Subcutaneous abdominal adipose tissue (tissue), 5 donors: ENCODE measurements at regions not wholly inside any gene's neighbourhood (a gene's known extent, or its start where the extent isn't known, plus 50 kb on each side); places are given as distances from the start of the nearest gene placed in this dataset.
A peak's percentile ranks its signal among the peaks of the same experiment; 100 is the strongest.

Experiments used
- H3K27ac ChIP-seq: one replicate; pipeline ENCODE4 v1.7.0; 2013; ENCODE audit warnings: low read depth, mild to moderate bottlenecking, inconsistent platforms, low read length, moderate library complexity
- H3K27me3 ChIP-seq, 5 donors: one replicate each; pipeline ENCODE4 v1.7.0; 2013; ENCODE audit warnings: low read length in 5 of 5, inconsistent platforms in 1 of 5; ENCODE audit not compliant: control insufficient read depth in 5 of 5, insufficient read depth in 4 of 5
- H3K36me3 ChIP-seq, 5 donors: one replicate each; pipeline ENCODE4 v1.7.0; 2013; ENCODE audit warnings: low read length in 5 of 5; ENCODE audit not compliant: control insufficient read depth in 5 of 5, insufficient read depth in 5 of 5
- H3K4me1 ChIP-seq, 5 donors: one replicate each; pipeline ENCODE4 v1.7.0; 2013; ENCODE audit warnings: low read length in 5 of 5, mild to moderate bottlenecking in 3 of 5, moderate library complexity in 1 of 5; ENCODE audit not compliant: control insufficient read depth in 5 of 5, insufficient read depth in 5 of 5
- H3K4me3 ChIP-seq, 5 donors: one replicate each; pipeline ENCODE4 v1.7.0; 2013; ENCODE audit warnings: low read length in 5 of 5, low read depth in 1 of 5
- H3K9ac ChIP-seq, 5 donors: one replicate each; pipeline ENCODE4 v1.7.0; 2013; ENCODE audit warnings: low read length in 5 of 5, mild to moderate bottlenecking in 4 of 5, moderate library complexity in 3 of 5
- H3K9me3 ChIP-seq, 5 donors: one replicate each; pipeline ENCODE4 v1.7.0; 2013; ENCODE audit warnings: low read length in 5 of 5; ENCODE audit not compliant: control insufficient read depth in 5 of 5
- donor health status: healthy.
- donor health status: healthy.
- donor health status: healthy.
- donor health status: healthy.
- donor health status: healthy.

GRCh38 chr12:92349635-92350034 lies 204.0 kb upstream of the BTG1 start:
- no peak overlapping the region for H3K4me3 ChIP-seq
- no peak overlapping the region for H3K27ac ChIP-seq
- H3K9ac ChIP-seq, result no peak overlapping the region
- H3K9me3 ChIP-seq, result no peaks in the 10 kb centered on the region
- H3K36me3 ChIP-seq, result no peaks in the 10 kb centered on the region
- no peaks in the 10 kb centered on the region for H3K27me3 ChIP-seq
- H3K4me1 ChIP-seq, result peaks cover 0 to 11% (median 9%) of the 10 kb centered on the region in 5 donors

- Histone ChIP-seq H3K4me3 (no peak overlapping the region), H3K9me3 (no peaks in the 10 kb centered on the region), H3K36me3 (no peaks in the 10 kb centered on the region), H3K4me1 (peaks cover 0 to 14% (median 11%) of the 10 kb centered on the region in 5 donors), H3K27me3 (no peaks in the 10 kb centered on the region), H3K27ac (no peak overlapping the region), H3K9ac (no peak overlapping the region)
Measured at GRCh38 chr12:92342574-92342973, 196.9 kb upstream of the BTG1 start.

GRCh38 chr12:92341065-92341668 lies 195.5 kb upstream of the BTG1 start:
- H3K9ac ChIP-seq, result no peak overlapping the region
- H3K4me1 ChIP-seq, result peaks cover 0 to 27% (median 24%) of the 10 kb centered on the region in 5 donors
- H3K27ac ChIP-seq, result no peak overlapping the region
- H3K4me3 ChIP-seq, result peak overlapping the region in 2 of 5 donors; percentile 2 to 21
- no peaks in the 10 kb centered on the region for H3K36me3 ChIP-seq
- no peaks in the 10 kb centered on the region for H3K27me3 ChIP-seq
- H3K9me3 ChIP-seq, result no peaks in the 10 kb centered on the region

- Histone ChIP-seq H3K9me3 (no peaks in the 10 kb centered on the region), H3K9ac (no peak overlapping the region), H3K36me3 (no peaks in the 10 kb centered on the region), H3K4me1 (peaks cover 0 to 33% (median 26%) of the 10 kb centered on the region in 5 donors), H3K27ac (no peak overlapping the region), H3K4me3 (no peak overlapping the region), H3K27me3 (no peaks in the 10 kb centered on the region)
Measured at GRCh38 chr12:92340441-92341064, 194.9 kb upstream of the BTG1 start.

- no peaks in the 10 kb centered on the region for H3K9me3 ChIP-seq
- H3K9ac ChIP-seq, result no peak overlapping the region
- peaks cover 0 to 34% (median 26%) of the 10 kb centered on the region in 5 donors for H3K4me1 ChIP-seq
- H3K27me3 ChIP-seq, result no peaks in the 10 kb centered on the region
- no peak overlapping the region for H3K27ac ChIP-seq
- no peak overlapping the region for H3K4me3 ChIP-seq
- no peaks in the 10 kb centered on the region for H3K36me3 ChIP-seq
Measured at GRCh38 chr12:92340003-92340402, 194.4 kb upstream of the BTG1 start.

- no peaks in the 10 kb centered on the region for H3K27me3 ChIP-seq
- no peak overlapping the region for H3K4me3 ChIP-seq
- no peaks in the 10 kb centered on the region for H3K9me3 ChIP-seq
- no peaks in the 10 kb centered on the region for H3K36me3 ChIP-seq
- H3K9ac ChIP-seq, result no peak overlapping the region
- H3K27ac ChIP-seq, result peak overlapping the region; percentile 64
- H3K4me1 ChIP-seq, result peaks cover 0 to 34% (median 26%) of the 10 kb centered on the region in 5 donors
Measured at GRCh38 chr12:92339198-92339821, 193.7 kb upstream of the BTG1 start.

GRCh38 chr12:92338671-92339070 lies 193.0 kb upstream of the BTG1 start:
- peak overlapping the region; percentile 64 for H3K27ac ChIP-seq
- no peak overlapping the region for H3K9ac ChIP-seq
- H3K36me3 ChIP-seq, result no peaks in the 10 kb centered on the region
- H3K4me1 ChIP-seq, result peaks cover 0 to 34% (median 26%) of the 10 kb centered on the region in 5 donors
- peak overlapping the region in 1 of 5 donors; percentile 0 for H3K4me3 ChIP-seq
- no peaks in the 10 kb centered on the region for H3K9me3 ChIP-seq
- H3K27me3 ChIP-seq, result no peaks in the 10 kb centered on the region

GRCh38 chr12:92338102-92338501 lies 192.5 kb upstream of the BTG1 start:
- Histone ChIP-seq H3K27me3 (no peaks in the 10 kb centered on the region), H3K9ac (no peak overlapping the region), H3K27ac (no peak overlapping the region), H3K4me1 (peaks cover 0 to 34% (median 26%) of the 10 kb centered on the region in 5 donors), H3K9me3 (no peaks in the 10 kb centered on the region), H3K36me3 (no peaks in the 10 kb centered on the region), H3K4me3 (peak overlapping the region in 1 of 5 donors; percentile 0)

GRCh38 chr12:92337128-92337527 lies 191.5 kb upstream of the BTG1 start:
- Histone ChIP-seq H3K27me3 (no peaks in the 10 kb centered on the region), H3K4me3 (no peak overlapping the region), H3K36me3 (no peaks in the 10 kb centered on the region), H3K27ac (peak overlapping the region; percentile 76), H3K9me3 (no peaks in the 10 kb centered on the region), H3K9ac (no peak overlapping the region), H3K4me1 (peaks cover 0 to 34% (median 26%) of the 10 kb centered on the region in 5 donors)

- Histone ChIP-seq H3K27me3 (no peaks in the 10 kb centered on the region), H3K4me3 (no peak overlapping the region), H3K9ac (no peak overlapping the region), H3K36me3 (no peaks in the 10 kb centered on the region), H3K4me1 (peaks cover 0 to 34% (median 26%) of the 10 kb centered on the region in 5 donors), H3K27ac (peak overlapping the region; percentile 76), H3K9me3 (no peaks in the 10 kb centered on the region)
Measured at GRCh38 chr12:92336641-92337040, 191.0 kb upstream of the BTG1 start.
